ENCODE measurements at regions not wholly inside any gene's neighbourhood (a gene's known extent, or its start where the extent isn't known, plus 50 kb on each side); places are given as distances from the start of the nearest gene placed in this dataset.

DNA sequence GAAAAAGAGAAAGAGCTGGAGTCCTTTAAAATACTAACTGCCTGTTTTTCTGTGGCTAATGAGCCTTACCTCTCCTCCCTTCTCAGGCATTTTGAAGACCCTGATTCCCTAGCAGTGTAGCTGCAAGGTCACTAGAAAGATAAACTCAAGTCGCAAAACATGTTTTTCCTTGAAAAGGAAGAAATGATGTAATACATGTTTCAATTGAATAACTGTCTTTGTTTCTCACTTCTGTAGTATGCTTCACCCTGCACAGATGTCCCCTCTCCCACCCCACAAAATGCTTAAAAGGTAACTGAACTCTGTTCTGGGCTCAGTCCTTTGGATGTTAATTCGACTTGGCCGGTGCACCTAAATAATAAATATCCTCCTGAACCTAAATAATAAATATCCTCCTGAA is 1350.3 kb downstream of the TMEM121 start:
- TF ChIP-seq, protein P1, sequence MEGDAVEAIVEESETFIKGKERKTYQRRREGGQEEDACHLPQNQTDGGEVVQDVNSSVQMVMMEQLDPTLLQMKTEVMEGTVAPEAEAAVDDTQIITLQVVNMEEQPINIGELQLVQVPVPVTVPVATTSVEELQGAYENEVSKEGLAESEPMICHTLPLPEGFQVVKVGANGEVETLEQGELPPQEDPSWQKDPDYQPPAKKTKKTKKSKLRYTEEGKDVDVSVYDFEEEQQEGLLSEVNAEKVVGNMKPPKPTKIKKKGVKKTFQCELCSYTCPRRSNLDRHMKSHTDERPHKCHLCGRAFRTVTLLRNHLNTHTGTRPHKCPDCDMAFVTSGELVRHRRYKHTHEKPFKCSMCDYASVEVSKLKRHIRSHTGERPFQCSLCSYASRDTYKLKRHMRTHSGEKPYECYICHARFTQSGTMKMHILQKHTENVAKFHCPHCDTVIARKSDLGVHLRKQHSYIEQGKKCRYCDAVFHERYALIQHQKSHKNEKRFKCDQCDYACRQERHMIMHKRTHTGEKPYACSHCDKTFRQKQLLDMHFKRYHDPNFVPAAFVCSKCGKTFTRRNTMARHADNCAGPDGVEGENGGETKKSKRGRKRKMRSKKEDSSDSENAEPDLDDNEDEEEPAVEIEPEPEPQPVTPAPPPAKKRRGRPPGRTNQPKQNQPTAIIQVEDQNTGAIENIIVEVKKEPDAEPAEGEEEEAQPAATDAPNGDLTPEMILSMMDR (IDR thresholded peaks at IDR 0.05; ENCODE audit: low read depth, low read length, poor library complexity, severe bottlenecking) = no peak
- TF ChIP-seq EZH2phosphoT487 (IDR thresholded peaks at IDR 0.05; ENCODE audit: borderline replicate concordance, low read length) = no peak

All from DOHH2 (cell line).